ENCODE measurements at regions not wholly inside any gene's neighbourhood (a gene's known extent, or its start where the extent isn't known, plus 50 kb on each side); places are given as distances from the start of the nearest gene placed in this dataset.

DNA sequence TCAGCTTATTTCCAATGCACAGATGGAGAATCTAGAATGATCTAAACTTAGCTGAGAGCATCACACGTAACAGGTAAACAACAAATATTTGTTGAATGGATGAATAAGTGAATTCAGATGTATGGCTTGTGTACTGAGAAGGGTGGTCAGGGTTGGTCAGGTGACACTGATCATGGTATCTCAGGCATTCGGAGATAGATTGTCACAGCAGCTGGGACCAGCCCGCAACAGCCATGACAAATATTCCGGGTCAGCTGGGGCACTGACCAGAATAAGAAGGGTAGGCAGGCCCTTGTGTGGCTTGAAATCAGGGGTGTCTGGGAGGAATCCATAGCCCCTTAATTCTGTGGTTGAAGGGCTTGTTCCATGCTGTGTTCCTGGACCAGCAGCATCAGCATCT is 159.4 kb upstream of the ARX start:
- DNase-seq (no peak), ATAC-seq (no peak)
- H3K36me3 ChIP-seq: no peaks in the 10 kb centered on the region
- no peak for TF ChIP-seq POLR2A (IDR thresholded peaks at IDR 0.05)
- TF ChIP-seq, protein P1, sequence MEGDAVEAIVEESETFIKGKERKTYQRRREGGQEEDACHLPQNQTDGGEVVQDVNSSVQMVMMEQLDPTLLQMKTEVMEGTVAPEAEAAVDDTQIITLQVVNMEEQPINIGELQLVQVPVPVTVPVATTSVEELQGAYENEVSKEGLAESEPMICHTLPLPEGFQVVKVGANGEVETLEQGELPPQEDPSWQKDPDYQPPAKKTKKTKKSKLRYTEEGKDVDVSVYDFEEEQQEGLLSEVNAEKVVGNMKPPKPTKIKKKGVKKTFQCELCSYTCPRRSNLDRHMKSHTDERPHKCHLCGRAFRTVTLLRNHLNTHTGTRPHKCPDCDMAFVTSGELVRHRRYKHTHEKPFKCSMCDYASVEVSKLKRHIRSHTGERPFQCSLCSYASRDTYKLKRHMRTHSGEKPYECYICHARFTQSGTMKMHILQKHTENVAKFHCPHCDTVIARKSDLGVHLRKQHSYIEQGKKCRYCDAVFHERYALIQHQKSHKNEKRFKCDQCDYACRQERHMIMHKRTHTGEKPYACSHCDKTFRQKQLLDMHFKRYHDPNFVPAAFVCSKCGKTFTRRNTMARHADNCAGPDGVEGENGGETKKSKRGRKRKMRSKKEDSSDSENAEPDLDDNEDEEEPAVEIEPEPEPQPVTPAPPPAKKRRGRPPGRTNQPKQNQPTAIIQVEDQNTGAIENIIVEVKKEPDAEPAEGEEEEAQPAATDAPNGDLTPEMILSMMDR (IDR thresholded peaks at IDR 0.05): no peak
- no peaks in the 10 kb centered on the region for H3K9me3 ChIP-seq
- no peak overlapping the region for H3K4me3 ChIP-seq
- H3K27ac ChIP-seq: no peak overlapping the region
- intact Hi-C loops (cut with DNase I): no loop called here
- no peaks in the 10 kb centered on the region for H3K4me1 ChIP-seq
- H3K27me3 ChIP-seq: peaks cover 0 to 4% of the 10 kb centered on the region in 2 donors
- WGBS (ENCODE audit: insufficient coverage, low coverage, low lambda C conversion rate, missing lambda C conversion rate): 66% methylated on average over 3 of the region's 4 CpGs

GRCh38 chrX:25166546-25166945 is 150.8 kb upstream of the ARX start:
- no peak overlapping the region for H3K27ac ChIP-seq
- H3K4me1 ChIP-seq: no peaks in the 10 kb centered on the region
- H3K27me3 ChIP-seq: no peaks in the 10 kb centered on the region
- H3K36me3 ChIP-seq: no peaks in the 10 kb centered on the region
- no peaks in the 10 kb centered on the region for H3K9me3 ChIP-seq
- TF ChIP-seq, protein P1 (IDR thresholded peaks at IDR 0.05): no peak
- TF ChIP-seq POLR2A (IDR thresholded peaks at IDR 0.05): no peak
- 44% methylated on average over 4 of the region's 4 CpGs for WGBS (ENCODE audit: insufficient coverage, low coverage, low lambda C conversion rate, missing lambda C conversion rate)
- DNase-seq (no peak), ATAC-seq (no peak)
- no peak overlapping the region for H3K4me3 ChIP-seq
- intact Hi-C loops (cut with DNase I): no loop called here

DNA sequence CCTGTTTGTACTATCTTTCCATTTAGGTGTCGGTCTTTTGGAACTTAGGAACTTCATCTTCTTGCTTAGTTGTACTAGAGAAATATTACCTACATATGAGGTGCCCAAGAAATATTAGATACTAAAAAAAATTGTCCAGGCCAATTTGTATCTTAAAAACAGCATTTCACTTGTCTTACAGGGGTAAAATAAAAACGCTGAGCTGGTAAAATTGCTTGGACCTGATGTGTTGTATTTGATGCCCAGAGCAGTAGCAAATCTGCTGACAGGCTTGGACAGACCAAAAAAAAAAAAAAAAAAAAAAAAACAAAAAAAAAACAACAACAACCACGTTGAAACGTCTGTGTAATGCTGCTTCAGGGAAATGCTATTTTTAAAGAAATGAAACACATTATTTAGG is 150.4 kb upstream of the ARX start:
- ATAC-seq (no peak), DNase-seq (no peak)
- Histone ChIP-seq H3K4me1 (no peaks in the 10 kb centered on the region), H3K4me3 (no peak overlapping the region), H3K27me3 (no peaks in the 10 kb centered on the region), H3K27ac (no peak overlapping the region), H3K9me3 (no peaks in the 10 kb centered on the region), H3K36me3 (no peaks in the 10 kb centered on the region)
- 36% methylated on average over 4 of the region's 4 CpGs for WGBS (ENCODE audit: insufficient coverage, low coverage, low lambda C conversion rate, missing lambda C conversion rate)
- no peak for TF ChIP-seq POLR2A (IDR thresholded peaks at IDR 0.05)
- TF ChIP-seq, protein P1 (IDR thresholded peaks at IDR 0.05): no peak
- intact Hi-C loops (cut with DNase I): no loop called here

GRCh38 chrX:25158635-25159034 is 142.9 kb upstream of the ARX start:
- no peak overlapping the region for H3K27ac ChIP-seq
- no peaks in the 10 kb centered on the region for H3K4me1 ChIP-seq
- no peak for ATAC-seq
- H3K4me3 ChIP-seq: no peak overlapping the region
- intact Hi-C loops (cut with DNase I): no loop called here
- WGBS (ENCODE audit: insufficient coverage, low coverage, low lambda C conversion rate, missing lambda C conversion rate): 43% methylated on average over 2 of the region's 2 CpGs
- H3K36me3 ChIP-seq: no peaks in the 10 kb centered on the region
- no peaks in the 10 kb centered on the region for H3K9me3 ChIP-seq
- DNase-seq: no peak
- TF ChIP-seq, protein P1 (IDR thresholded peaks at IDR 0.05): no peak
- no peak for TF ChIP-seq POLR2A (IDR thresholded peaks at IDR 0.05)
- H3K27me3 ChIP-seq: no peaks in the 10 kb centered on the region

DNA sequence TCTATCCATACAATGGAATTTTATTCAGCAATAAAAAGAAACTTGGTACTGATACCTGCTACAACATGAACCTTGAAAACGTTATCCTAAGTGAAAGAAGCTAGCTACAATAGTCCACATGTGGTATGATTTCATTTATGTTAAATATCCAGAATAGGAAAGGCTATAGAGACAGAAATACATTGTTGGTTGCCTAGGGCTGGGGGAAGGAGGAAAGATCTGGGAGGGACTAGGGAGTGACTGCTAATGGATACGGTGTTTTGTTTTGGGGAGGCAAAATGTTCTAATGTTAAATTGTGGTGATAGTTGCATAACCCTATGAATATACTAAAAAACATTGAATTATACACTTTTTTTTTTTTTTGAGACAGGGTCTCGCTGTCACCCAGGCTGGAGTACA is 141.1 kb upstream of the ARX start:
- TF ChIP-seq POLR2A (IDR thresholded peaks at IDR 0.05): no peak
- TF ChIP-seq, protein P1 (IDR thresholded peaks at IDR 0.05): no peak
- no peak for DNase-seq
- no peaks in the 10 kb centered on the region for H3K4me1 ChIP-seq
- intact Hi-C loops (cut with DNase I): no loop called here
- H3K27me3 ChIP-seq: no peaks in the 10 kb centered on the region
- no peak overlapping the region for H3K27ac ChIP-seq
- ATAC-seq: no peak
- 20% methylated on average over 3 of the region's 3 CpGs for WGBS (ENCODE audit: insufficient coverage, low coverage, low lambda C conversion rate, missing lambda C conversion rate)
- no peaks in the 10 kb centered on the region for H3K9me3 ChIP-seq
- no peak overlapping the region for H3K4me3 ChIP-seq
- no peaks in the 10 kb centered on the region for H3K36me3 ChIP-seq
